Panc1 (cell line): ENCODE measurements at regions not wholly inside any gene's neighbourhood (a gene's known extent, or its start where the extent isn't known, plus 50 kb on each side); places are given as distances from the start of the nearest gene placed in this dataset.

ENCODE experiments used
- CTCF ChIP-seq: fragments of 450-650 bp; IDR thresholded peaks from 2 replicates; pipeline ENCODE4 v1.5.1; 2017; ENCODE audit warnings: mild to moderate bottlenecking
- POLR2AphosphoS5 ChIP-seq: IDR thresholded peaks from 2 replicates; pipeline ENCODE4 v1.6.1; 2012; ENCODE audit warnings: mild to moderate bottlenecking, low read depth, low read length, moderate library complexity
- TCF7L2 ChIP-seq: IDR thresholded peaks from 2 replicates; pipeline ENCODE4 v1.6.1; 2011; ENCODE audit warnings: mild to moderate bottlenecking, low read depth, low read length, inconsistent platforms

- no peak for TF ChIP-seq CTCF
- TF ChIP-seq TCF7L2, result no peak
- no peak for TF ChIP-seq POLR2AphosphoS5
Measured at GRCh38 chr11:8841899-8842298, 69.1 kb upstream of the AKIP1 start.
